Posterior vena cava (tissue), 2 donors: ENCODE measurements at regions not wholly inside any gene's neighbourhood (a gene's known extent, or its start where the extent isn't known, plus 50 kb on each side); places are given as distances from the start of the nearest gene placed in this dataset.
A peak's percentile ranks its signal among the peaks of the same experiment; 100 is the strongest.

Experiments
- DNase-seq: peaks from one replicate; pipeline ENCODE4 v3.0.0-alpha.2; 2020; ENCODE audit warnings: low spot score
- intact Hi-C, 2 donors: fragments of 100-400 bp; cut with DNase I; formaldehyde crosslinking; loops; one replicate each; pipeline versions ENCODE4 v1.14.1 to v1.14.2; 2022 to 2023
- donor health status: DM: yes; HTN: yes; CAD: no.
- donor health status: DM: yes; HTN: yes; CAD: no.

- intact Hi-C loops: no loop called here
- DNase-seq: no peak
These were observed 117.9 kb upstream of the MED13L start for GRCh38 chr12:116395396-116395795.

GRCh38 chr12:116397148-116397547 is 119.7 kb upstream of the MED13L start:
- peak; percentile 12 for DNase-seq
- intact Hi-C loops: no loop called here

DNA sequence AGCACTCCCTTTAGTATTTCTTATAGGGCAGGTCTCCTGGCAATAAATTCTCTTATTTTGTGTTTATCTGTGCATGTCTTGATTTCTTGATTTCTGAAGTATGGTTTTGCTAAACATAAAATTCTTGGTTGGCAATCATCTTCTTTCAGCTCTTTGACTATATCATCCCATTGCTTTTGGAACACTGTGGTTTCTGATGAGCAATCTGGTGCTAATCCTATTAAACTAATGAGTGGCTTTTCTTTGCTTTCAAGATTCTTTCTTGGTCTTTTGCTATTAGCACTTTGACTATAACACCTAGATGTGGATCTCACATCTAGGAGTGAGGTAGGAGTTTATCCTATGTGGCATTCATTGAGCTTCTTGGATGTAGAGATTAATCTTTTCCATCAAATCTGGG is 120.7 kb upstream of the MED13L start:
- DNase-seq: no peak
- intact Hi-C loops: no loop called here

DNA sequence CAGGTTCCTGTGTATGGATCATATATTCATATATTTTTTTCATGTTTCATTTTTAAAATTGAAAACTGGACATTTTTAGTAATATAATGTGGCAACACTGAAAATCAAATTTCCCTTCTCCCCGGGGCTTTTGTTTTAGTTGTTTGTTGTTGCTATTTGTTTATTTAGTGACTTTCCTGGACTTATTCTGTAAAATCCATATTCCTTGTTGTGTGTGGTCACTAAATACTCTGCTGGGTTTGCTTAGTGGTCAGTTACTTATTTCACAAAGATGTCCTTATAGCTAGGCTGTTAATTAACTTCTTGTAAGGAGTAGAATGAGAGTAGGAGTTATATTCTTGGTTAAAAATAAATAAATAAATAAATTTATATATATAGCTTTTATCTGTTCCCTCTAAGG is 121.6 kb upstream of the MED13L start:
- intact Hi-C loops: no loop called here
- DNase-seq: no peak

DNA sequence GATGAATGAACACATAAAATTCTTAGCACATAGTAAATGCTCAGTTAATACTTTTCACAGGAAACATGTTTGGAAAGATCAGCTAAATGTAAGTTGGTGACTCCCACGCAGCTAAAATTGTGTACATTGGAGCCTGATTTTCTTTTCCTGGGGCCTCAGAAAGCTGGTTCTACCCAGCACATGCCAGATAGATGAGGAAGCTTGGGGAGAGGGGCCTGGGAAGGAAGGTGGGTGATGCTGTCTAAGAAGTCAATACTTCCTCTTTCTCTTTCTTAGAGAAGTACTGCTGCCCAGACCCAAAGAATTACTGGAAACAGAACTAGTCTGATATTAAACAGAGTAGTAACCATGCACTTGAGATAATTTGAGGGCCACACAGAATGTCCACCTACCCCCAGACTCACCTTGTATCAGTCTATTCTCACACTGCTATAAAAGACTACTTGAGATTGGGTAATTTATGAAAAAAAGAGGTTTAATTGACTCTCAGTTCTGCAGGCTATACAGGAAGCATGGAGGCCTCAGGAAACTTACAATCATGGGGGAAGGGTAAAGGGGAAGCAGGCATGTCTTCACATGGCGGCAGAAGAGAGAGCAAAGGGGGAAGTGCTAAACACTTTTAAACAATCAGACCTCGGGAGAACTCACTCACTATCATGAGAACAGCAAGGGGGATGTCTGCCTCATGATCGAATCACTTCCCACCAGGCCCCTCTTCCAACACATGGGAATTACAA is 123.3 kb upstream of the MED13L start:
- intact Hi-C loops: no loop called here
- DNase-seq: peak; percentile 64

DNA sequence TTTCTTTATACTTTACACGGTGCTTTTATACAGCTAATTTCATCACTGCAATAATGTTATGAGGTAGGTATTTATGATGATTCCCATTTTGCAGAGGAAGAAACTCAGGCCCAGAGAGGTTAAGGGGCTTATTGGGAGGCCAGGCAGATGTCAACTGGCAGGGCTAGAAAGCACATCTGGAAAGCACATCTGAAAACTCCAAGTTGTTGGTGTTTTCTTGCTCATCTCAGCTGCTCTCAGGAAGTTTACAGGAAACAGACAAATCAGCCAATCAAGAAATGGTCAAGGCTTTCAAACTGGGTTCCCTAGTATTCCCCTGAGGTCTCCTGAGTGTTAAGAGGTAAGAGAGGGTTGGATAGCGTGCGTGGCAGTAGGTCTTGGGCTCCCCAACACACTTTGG is 124.1 kb upstream of the MED13L start:
- intact Hi-C loops: no loop called here
- DNase-seq: no peak

- no peak for DNase-seq
- intact Hi-C loops: no loop called here
These were observed 124.9 kb upstream of the MED13L start for GRCh38 chr12:116402163-116402939.

DNA sequence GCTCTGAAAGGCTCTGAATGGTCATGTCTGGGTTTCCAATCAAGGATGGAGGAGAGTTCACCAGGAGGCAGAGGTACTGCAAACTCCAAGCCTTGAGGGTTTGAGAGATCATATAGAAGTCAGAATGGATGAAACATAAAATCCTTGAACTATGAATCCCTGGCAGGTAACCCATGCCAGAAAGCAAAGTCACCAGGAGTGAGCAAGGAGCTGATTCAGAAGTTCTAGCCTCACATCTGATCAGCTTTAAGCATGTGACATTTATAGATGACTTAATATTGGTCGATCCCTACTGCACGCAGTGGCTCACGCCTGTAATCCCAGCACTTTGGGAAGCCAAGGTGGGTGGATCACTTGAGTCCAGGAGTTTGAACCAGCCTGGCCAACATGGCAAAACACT is 126.1 kb upstream of the MED13L start:
- intact Hi-C loops: no loop called here
- DNase-seq: no peak

DNA sequence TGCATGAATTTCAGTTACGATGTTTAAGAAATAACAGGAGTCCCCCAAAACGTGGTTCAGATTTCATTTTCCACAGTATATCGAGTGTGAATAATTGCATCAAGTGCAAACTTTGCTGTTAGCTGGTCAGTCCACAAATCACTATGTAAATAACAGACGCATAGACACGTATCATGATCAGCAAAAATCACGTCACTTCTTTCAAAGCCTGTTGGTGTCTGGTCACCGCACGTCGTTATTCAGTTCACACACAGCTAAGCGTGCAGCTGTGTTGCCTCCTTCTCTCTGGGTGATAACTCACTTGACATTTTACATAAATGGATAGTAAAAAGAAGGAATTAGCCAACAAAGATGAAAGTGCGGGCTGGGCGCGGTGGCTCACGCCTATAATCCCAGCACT is 126.8 kb upstream of the MED13L start:
- intact Hi-C loops: no loop called here
- DNase-seq: no peak

GRCh38 chr12:116404913-116405611 is 127.6 kb upstream of the MED13L start:
- intact Hi-C loops: no loop called here
- DNase-seq: no peak

GRCh38 chr12:116406529-116406928 is 129.0 kb upstream of the MED13L start:
- intact Hi-C loops: no loop called here
- peak; percentile 97 for DNase-seq

DNA sequence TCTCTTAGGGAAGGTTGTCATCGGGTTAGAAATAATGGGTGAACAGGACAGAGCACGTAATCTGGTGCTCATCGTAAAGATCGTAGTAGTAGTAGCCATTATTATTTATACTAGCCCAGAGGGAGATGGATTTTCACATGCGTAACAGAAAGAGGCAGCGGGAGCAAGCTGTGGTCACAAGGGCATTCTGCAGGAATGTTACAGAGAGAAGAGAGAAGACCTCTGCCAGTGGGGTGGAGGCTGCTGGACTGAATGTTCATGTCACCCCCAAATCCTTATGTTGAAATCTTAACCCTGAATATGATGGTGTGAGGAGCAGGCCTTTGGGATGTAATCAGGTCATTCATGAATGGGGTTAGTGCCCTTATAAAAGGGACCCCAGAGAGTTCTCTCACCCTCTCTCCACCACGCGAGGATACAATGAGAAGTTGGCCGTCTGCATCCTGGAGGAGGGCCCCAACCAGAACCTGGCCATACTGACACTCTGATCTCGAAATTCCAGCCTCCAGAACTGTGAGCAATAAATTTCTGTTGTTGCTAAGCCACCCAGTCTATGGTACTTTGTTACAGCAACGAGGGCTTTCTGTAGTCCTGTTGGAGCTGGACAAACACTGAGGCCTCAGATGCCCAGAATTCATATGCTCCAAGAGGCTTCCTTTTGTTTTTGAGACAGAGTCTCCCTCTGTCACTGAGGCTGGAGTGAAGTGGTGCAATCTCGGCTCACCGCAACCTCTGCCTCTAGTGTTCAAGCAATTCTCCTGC is 131.2 kb upstream of the MED13L start:
- intact Hi-C loops: no loop called here
- DNase-seq: peak; percentile 22

- no peak for DNase-seq
- intact Hi-C loops: no loop called here
These were observed 134.5 kb upstream of the MED13L start for GRCh38 chr12:116411977-116412376.

GRCh38 chr12:116414891-116415290 is 137.4 kb upstream of the MED13L start:
- intact Hi-C loops: no loop called here
- no peak for DNase-seq

GRCh38 chr12:116415408-116416108 is 138.1 kb upstream of the MED13L start:
- no peak for DNase-seq
- intact Hi-C loops: no loop called here

DNA sequence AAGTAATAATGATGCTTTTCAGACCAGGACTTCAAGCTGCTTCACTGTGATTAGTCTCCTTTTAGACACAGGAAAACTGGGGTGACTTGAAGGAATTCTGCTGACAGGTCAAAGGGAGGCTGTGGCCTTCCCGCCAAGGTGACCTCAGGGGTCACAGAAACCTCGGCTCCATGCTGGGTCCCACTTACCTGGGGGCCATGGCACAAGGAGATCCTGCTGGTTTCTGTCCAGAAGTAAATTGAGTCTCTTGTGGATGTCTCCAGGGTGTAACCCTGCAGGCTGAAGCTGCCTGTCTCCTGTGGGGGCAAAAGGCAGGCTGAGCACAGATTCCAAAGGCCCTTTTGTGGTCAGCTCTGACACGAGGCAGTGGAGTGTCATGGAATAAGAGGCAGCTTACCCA is 138.7 kb upstream of the MED13L start:
- intact Hi-C loops: no loop called here
- no peak for DNase-seq

DNA sequence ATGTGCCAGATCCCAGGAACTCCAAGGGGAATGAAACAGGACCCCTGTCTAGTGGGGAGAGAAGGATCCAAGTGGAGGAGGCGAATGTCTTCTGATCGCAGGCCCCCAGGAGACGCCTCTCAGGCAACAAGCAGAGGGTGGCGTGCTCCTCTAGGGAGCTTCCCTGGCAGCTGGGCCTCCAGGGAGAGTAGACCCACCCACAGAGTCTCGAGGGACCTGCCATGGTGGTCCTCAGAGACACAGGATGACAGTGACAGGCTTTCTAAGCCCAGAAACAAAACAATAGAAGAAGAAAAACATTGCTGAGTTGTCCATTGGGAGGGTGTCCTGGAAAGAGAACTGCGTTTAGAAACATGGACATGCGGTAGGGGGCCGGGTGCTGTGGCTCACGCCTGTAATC is 140.6 kb upstream of the MAP1LC3B2 start:
- intact Hi-C loops: no loop called here
- DNase-seq: no peak

GRCh38 chr12:116420227-116420880 is 138.8 kb upstream of the MAP1LC3B2 start:
- intact Hi-C loops: loop anchor here in 1 of 2 donors (10.0 kb wide), 1 partner anchor 146 kb away; the partner anchor contains the start of gene MED13L
- DNase-seq: no peak
